NB4 (cell line): ENCODE measurements at regions not wholly inside any gene's neighbourhood (a gene's known extent, or its start where the extent isn't known, plus 50 kb on each side); places are given as distances from the start of the nearest gene placed in this dataset.

Experiments used
- DNase-seq: peaks from one replicate; pipeline ENCODE4 v3.0.0; 2010; ENCODE audit warnings: low read depth
- H3K4me3 ChIP-seq: one replicate; pipeline ENCODE4 v1.5.1; 2011; ENCODE audit warnings: mild to moderate bottlenecking, low read depth, low read length, moderate library complexity
- CTCF ChIP-seq: IDR thresholded peaks from one replicate; pipeline ENCODE4 v1.5.1; 2012; ENCODE audit warnings: low read depth, low read length
- MYC ChIP-seq: IDR thresholded peaks from 2 replicates; pipeline ENCODE4 v1.6.1; 2011; ENCODE audit warnings: low read depth, low read length
- POLR2A ChIP-seq: IDR thresholded peaks from 2 replicates; pipeline ENCODE4 v1.6.1; 2011; ENCODE audit warnings: mild to moderate bottlenecking; ENCODE audit not compliant: insufficient read length; ENCODE audit errors: extremely low read depth
- TF ChIP-seq, protein P1 (sequence below): IDR thresholded peaks from 2 replicates; pipeline ENCODE4 v1.6.1; 2011; ENCODE audit warnings: low read depth, low read length

- no peak for TF ChIP-seq POLR2A
- DNase-seq: no peak
These were observed 173.3 kb upstream of the SEMA6A start for GRCh38 chr5:116747881-116748280.

DNA sequence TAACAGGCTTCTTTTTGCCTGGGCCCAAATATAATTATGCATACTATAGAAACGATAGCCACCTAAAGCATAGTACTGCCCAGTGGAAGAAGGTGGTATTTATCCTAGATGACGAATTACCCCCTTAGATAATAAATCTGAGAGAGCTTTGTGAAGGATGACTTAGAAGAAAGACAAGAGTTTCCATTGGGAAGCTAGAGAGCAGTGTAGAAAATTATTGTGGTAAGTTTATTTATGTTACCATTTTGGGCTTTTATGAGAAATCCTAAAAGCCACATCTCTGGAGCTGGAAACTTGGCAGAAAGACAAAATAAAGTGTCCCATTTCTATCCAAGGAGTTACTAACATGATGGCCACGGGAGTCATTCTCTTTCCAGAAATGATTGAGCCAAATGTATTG, 172.0 kb upstream of the SEMA6A start:
- H3K4me3 ChIP-seq: no peak overlapping the region
- DNase-seq: no peak
- TF ChIP-seq, protein P1, sequence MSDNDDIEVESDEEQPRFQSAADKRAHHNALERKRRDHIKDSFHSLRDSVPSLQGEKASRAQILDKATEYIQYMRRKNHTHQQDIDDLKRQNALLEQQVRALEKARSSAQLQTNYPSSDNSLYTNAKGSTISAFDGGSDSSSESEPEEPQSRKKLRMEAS: no peak
- no peak for TF ChIP-seq MYC
- TF ChIP-seq POLR2A: no peak
- no peak for TF ChIP-seq CTCF

More at GRCh38 chr5:116747881-116748280, 173.3 kb upstream of the SEMA6A start:
- no peak overlapping the region for H3K4me3 ChIP-seq

DNA sequence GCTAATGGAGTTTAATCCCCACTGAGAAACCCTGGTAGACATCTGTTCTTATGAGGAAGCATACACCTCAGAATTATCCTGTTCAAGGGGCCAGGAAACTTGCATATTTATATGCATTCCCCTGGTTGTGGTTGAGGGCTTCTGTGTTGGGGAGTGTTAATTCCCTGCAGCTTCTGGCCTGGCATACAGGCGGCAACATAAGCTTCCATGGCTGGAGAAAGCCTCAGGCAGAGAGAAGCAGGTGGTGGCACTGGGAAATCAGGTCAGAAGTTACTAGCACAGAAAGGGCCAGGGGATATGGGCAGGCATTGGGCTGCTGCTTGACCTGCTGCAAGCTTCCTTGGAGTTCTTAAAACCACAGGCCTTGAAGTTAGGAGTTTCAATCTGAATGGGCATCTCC, 166.1 kb upstream of the SEMA6A start:
- TF ChIP-seq MYC (no peak), CTCF (no peak)
- TF ChIP-seq, protein P1: no peak
- DNase-seq: no peak
- no peak overlapping the region for H3K4me3 ChIP-seq

DNA sequence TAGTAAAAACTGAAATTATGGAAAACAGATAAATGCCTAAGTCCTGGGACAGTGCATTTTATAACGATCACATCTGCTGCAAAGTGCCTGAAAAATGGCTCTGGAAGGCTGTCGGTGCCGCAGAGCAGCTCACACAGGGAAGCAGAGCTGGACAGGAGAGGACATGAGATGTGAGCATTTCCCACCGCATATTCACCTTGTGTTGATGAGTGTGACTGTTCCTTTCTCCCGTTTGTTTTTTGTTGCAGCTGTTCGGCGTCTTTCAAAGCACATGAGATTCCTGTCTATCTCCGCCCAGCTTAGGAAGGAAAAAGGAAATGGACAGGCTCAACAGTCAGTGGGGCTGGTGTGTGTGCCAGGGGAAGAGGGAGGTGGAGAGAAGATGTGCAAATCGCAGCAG, 164.9 kb upstream of the SEMA6A start:
- TF ChIP-seq POLR2A (no peak), MYC (no peak)
- H3K4me3 ChIP-seq: no peak overlapping the region
- DNase-seq: no peak

DNA sequence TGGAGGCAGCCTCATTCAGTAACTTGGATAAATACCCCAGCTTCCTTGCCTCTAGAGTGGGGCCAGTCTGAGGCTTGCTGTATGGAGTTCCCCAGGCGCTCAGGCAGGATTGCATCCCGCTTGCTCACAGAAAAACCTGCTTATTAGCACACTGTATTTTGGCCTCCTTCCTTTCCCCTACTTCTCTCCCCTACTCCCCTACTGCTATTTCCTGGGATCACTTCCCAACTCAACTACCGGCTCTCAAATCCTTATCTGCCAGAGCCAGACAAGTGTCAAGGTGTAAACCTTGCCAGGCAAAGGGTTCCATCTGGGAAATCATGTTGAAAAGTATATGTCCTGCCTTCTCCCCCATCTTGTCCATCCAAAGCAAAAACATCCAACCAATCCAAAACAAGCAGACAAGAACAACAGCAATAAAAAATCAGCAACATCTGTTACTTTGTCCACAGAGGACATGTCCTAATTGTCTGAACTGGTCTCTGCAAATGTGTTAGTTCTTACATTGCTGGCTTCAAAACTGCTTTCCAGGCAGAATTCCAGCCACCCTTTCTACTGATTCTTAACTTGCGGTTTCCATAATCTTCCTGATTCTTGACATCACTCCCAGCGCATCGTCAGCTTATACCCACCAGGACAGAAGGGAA, 164.1 kb upstream of the SEMA6A start:
- no peak for DNase-seq
- TF ChIP-seq POLR2A (no peak), MYC (no peak), CTCF (no peak)
- TF ChIP-seq, protein P1: no peak
- no peak overlapping the region for H3K4me3 ChIP-seq

DNA sequence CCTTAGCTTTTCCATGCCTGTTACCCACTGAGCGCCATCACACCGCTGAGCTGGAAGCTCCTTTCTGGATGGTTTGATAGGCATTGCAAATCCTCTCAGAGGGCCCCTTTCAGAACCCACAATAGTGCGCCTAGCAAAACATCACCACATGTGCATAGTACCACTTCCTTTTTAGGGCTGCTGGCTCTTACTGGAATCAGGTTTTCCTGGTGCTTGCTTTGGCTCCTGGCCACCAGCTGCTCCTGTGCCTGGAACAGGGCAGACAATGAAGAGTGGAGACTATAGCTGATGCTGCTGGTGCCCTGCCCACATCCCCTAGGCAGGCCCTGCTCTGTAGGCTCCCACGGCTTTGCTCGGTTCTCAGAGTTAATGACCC, 163.6 kb upstream of the SEMA6A start:
- no peak for DNase-seq
- TF ChIP-seq CTCF (no peak), MYC (no peak), POLR2A (no peak)
- TF ChIP-seq, protein P1: no peak
- H3K4me3 ChIP-seq: no peak overlapping the region

GRCh38 chr5:116736671-116737070, 162.0 kb upstream of the SEMA6A start:
- TF ChIP-seq POLR2A: no peak
- TF ChIP-seq, protein P1: no peak
- no peak for TF ChIP-seq CTCF
- no peak for TF ChIP-seq MYC
- H3K4me3 ChIP-seq: no peak overlapping the region
- DNase-seq: no peak
